OCI-LY7 (cell line): ENCODE measurements at regions not wholly inside any gene's neighbourhood (a gene's known extent, or its start where the extent isn't known, plus 50 kb on each side); places are given as distances from the start of the nearest gene placed in this dataset.
"Not testable (repeated sequence)": the region's sequence is repeated elsewhere in the genome, so short reads cannot be mapped to it uniquely, and the experiment has no call there.

Experiments used
- BruUV-seq: library from RNA; stranded (reverse); fragments of 400-500 nt; replicated peaks from 2 replicates; lab custom pipeline; 2021; lab: Mats Ljungman, UMichigan
- CTCF ChIA-PET: fragments of 300-600 bp; sonication (Branson Sonifier 250); formaldehyde crosslinking; loops from one replicate; lab custom pipeline; 2022; ENCODE audit warnings: antibody characterized with exemption; ENCODE audit not compliant: unreplicated experiment; lab: Charles Lee
- POLR2A ChIA-PET: fragments of 300-600 bp; sonication (Branson Sonifier 250); formaldehyde crosslinking; loops from one replicate; lab custom pipeline; 2022; ENCODE audit warnings: antibody characterized with exemption; lab: Charles Lee
- DNase-seq: peaks from one replicate; pipeline ENCODE4 v3.0.0-alpha.2; 2015; ENCODE audit warnings: low spot score
- H2AFZ ChIP-seq: fragments of 200-600 bp; sonication (generic), shearing (Covaris generic); 2 replicates; pipeline ENCODE4 v1.6.1; 2014; ENCODE audit warnings: mild to moderate bottlenecking, antibody characterized with exemption, low read length, moderate library complexity
- H3K27ac ChIP-seq: fragments of 200-600 bp; sonication (generic); 2 replicates; pipeline ENCODE4 v1.5.1; 2014; ENCODE audit warnings: mixed run types, low read depth, mild to moderate bottlenecking, moderate library complexity, low read length, inconsistent platforms; ENCODE audit not compliant: poor library complexity, severe bottlenecking
- H3K36me3 ChIP-seq: fragments of 200-600 bp; sonication (generic); 2 replicates; pipeline ENCODE4 v1.6.1; 2014; ENCODE audit warnings: mild to moderate bottlenecking, antibody characterized with exemption, low read length, moderate library complexity, mixed read lengths; ENCODE audit not compliant: insufficient read depth
- H3K4me1 ChIP-seq: fragments of 200-600 bp; sonication (generic); 2 replicates; pipeline ENCODE4 v1.5.1; 2014; ENCODE audit warnings: mild to moderate bottlenecking, low read length; ENCODE audit not compliant: insufficient read depth, poor library complexity, severe bottlenecking
- H3K4me2 ChIP-seq: fragments of 200-600 bp; sonication (generic); 2 replicates; pipeline ENCODE4 v1.6.1; 2014; ENCODE audit warnings: mild to moderate bottlenecking, low read length
- H3K4me3 ChIP-seq: fragments of 200-600 bp; sonication (generic); 2 replicates; pipeline ENCODE4 v1.5.1; 2014; ENCODE audit warnings: mild to moderate bottlenecking, low read depth, low read length; ENCODE audit not compliant: poor library complexity, severe bottlenecking
- H3K79me2 ChIP-seq: fragments of 200-600 bp; sonication (generic); 2 replicates; pipeline ENCODE4 v1.6.1; 2016; ENCODE audit warnings: low read depth, mild to moderate bottlenecking, low read length, moderate library complexity, mixed read lengths; ENCODE audit not compliant: insufficient read depth
- H3K9me2 ChIP-seq: fragments of 200-600 bp; sonication (generic); 2 replicates; pipeline ENCODE4 v1.6.1; 2016; ENCODE audit warnings: mild to moderate bottlenecking, low read length, mixed read lengths; ENCODE audit not compliant: insufficient read depth
- H3K9me3 ChIP-seq: fragments of 200-600 bp; sonication (generic); 2 replicates; pipeline ENCODE4 v1.6.1; 2014; ENCODE audit warnings: mild to moderate bottlenecking, mixed run types, low read length, mixed read lengths
- H4K20me1 ChIP-seq: fragments of 200-600 bp; sonication (generic); 2 replicates; pipeline ENCODE4 v1.6.1; 2014; ENCODE audit warnings: mild to moderate bottlenecking, antibody characterized with exemption, low read length, moderate library complexity, mixed read lengths; ENCODE audit not compliant: insufficient read depth
- CTCF ChIP-seq: fragments of 200-600 bp; sonication (generic); conservative IDR thresholded peaks from 2 replicates; pipeline ENCODE4 v1.5.1; 2014; ENCODE audit warnings: mild to moderate bottlenecking, antibody characterized with exemption, low read length, moderate library complexity, mixed read lengths
- EZH2phosphoT487 ChIP-seq: fragments of 200-600 bp; sonication (generic); IDR thresholded peaks from 2 replicates; pipeline ENCODE4 v1.6.1; 2018; ENCODE audit warnings: low read depth, borderline replicate concordance, mild to moderate bottlenecking, mixed run types, antibody characterized with exemption, low read length, moderate library complexity, mixed read lengths
- intact Hi-C: fragments of 100-400 bp; cut with micrococcal nuclease; formaldehyde crosslinking; loops from one replicate; pipeline ENCODE4 v1.10.0; 2022; ENCODE audit not compliant: unreplicated experiment

GRCh38 chr6:122182061-122182460 is 217.4 kb upstream of the HSF2 start:
- intact Hi-C loops = no loop called here
- Histone ChIP-seq H2AFZ (no peak overlapping the region), H3K36me3 (no peaks in the 10 kb centered on the region), H3K27ac (no peak overlapping the region), H3K79me2 (no peaks in the 10 kb centered on the region), H3K4me1 (no peaks in the 10 kb centered on the region), H4K20me1 (no peaks in the 10 kb centered on the region), H3K9me2 (no peaks in the 10 kb centered on the region), H3K9me3 (no peaks in the 10 kb centered on the region), H3K4me3 (no peak overlapping the region), H3K4me2 (no peak overlapping the region)
- no peak for DNase-seq
- TF ChIP-seq CTCF (no peak), EZH2phosphoT487 (no peak)
- BruUV-seq = no TSS peak
- ChIA-PET POLR2A (no interaction called here), CTCF (no interaction called here)

GRCh38 chr6:122184401-122184827 is 215.0 kb upstream of the HSF2 start:
- H3K4me1 ChIP-seq = no peaks in the 10 kb centered on the region
- H3K4me2 ChIP-seq = no peak overlapping the region
- H4K20me1 ChIP-seq = no peaks in the 10 kb centered on the region
- no TSS peak for BruUV-seq
- CTCF ChIA-PET = no interaction called here
- no peaks in the 10 kb centered on the region for H3K9me3 ChIP-seq
- POLR2A ChIA-PET = interaction anchor here (0.6 kb wide), 1 partner anchor 7 kb away, joined by 4 read pairs; no protein-coding TSS in a partner anchor
- H3K36me3 ChIP-seq = no peaks in the 10 kb centered on the region
- no peak overlapping the region for H3K4me3 ChIP-seq
- H2AFZ ChIP-seq = no peak overlapping the region
- TF ChIP-seq EZH2phosphoT487 (no peak), CTCF (0 out of 2 replicates have a peak, but pooled peaks have one; percentile 23)
- no peak for DNase-seq
- intact Hi-C loops = no loop called here
- no peaks in the 10 kb centered on the region for H3K9me2 ChIP-seq
- H3K27ac ChIP-seq = no peak overlapping the region
- H3K79me2 ChIP-seq = no peaks in the 10 kb centered on the region

GRCh38 chr6:122185458-122185857 is 214.0 kb upstream of the HSF2 start:
- H4K20me1 ChIP-seq, H3K27ac ChIP-seq, H3K36me3 ChIP-seq, H2AFZ ChIP-seq, H3K4me3 ChIP-seq, H3K9me2 ChIP-seq, intact Hi-C loops, H3K4me1 ChIP-seq, H3K79me2 ChIP-seq, H3K9me3 ChIP-seq, BruUV-seq, DNase-seq, CTCF ChIA-PET, H3K4me2 ChIP-seq: not testable (repeated sequence)
- POLR2A ChIA-PET = interaction anchor here (0.6 kb wide), 1 partner anchor 34 kb away, joined by 3 read pairs; no protein-coding TSS in a partner anchor
